Neural progenitor cell (in vitro differentiated cells): ENCODE measurements at regions not wholly inside any gene's neighbourhood (a gene's known extent, or its start where the extent isn't known, plus 50 kb on each side); places are given as distances from the start of the nearest gene placed in this dataset.

Source experiments
- DNase-seq: peaks from one replicate; pipeline ENCODE4 v3.0.0-alpha.2; 2016; ENCODE audit warnings: low spot score
- H2AFZ ChIP-seq: fragments of 200-600 bp; sonication (generic); replicated peaks from 2 replicates; pipeline ENCODE4 v1.6.1; 2016; ENCODE audit warnings: antibody characterized with exemption
- H3F3A ChIP-seq: fragments of 200-600 bp; sonication (generic); 2 replicates; pipeline ENCODE4 v1.6.1; 2016; ENCODE audit warnings: antibody characterized with exemption, low read depth
- H3K27ac ChIP-seq: fragments of 200-600 bp; sonication (generic); 2 replicates; pipeline ENCODE4 v1.5.1; 2016; ENCODE audit warnings: mild to moderate bottlenecking
- H3K27me3 ChIP-seq: fragments of 200-600 bp; sonication (generic); 2 replicates; pipeline ENCODE4 v1.6.1; 2016; ENCODE audit warnings: mild to moderate bottlenecking, moderate library complexity
- H3K36me3 ChIP-seq: fragments of 200-600 bp; sonication (generic); 2 replicates; pipeline ENCODE4 v1.5.1; 2016
- H3K4me1 ChIP-seq: fragments of 200-600 bp; sonication (generic); 2 replicates; pipeline ENCODE4 v1.6.1; 2016; ENCODE audit warnings: mixed run types
- H3K4me2 ChIP-seq: fragments of 200-600 bp; sonication (generic); 2 replicates; pipeline ENCODE4 v1.6.1; 2016
- H3K4me3 ChIP-seq: fragments of 200-600 bp; sonication (generic); 2 replicates; pipeline ENCODE4 v1.5.1; 2016
- H3K79me2 ChIP-seq: fragments of 200-600 bp; sonication (generic); 2 replicates; pipeline ENCODE4 v1.6.1; 2016; ENCODE audit warnings: low read depth
- H3K9ac ChIP-seq: fragments of 200-600 bp; sonication (generic); 2 replicates; pipeline ENCODE4 v1.6.1; 2016
- H3K9me3 ChIP-seq: fragments of 200-600 bp; sonication (generic); 2 replicates; pipeline ENCODE4 v1.5.1; 2016; ENCODE audit warnings: low read depth
- H4K20me1 ChIP-seq: fragments of 200-600 bp; sonication (generic); 2 replicates; pipeline ENCODE4 v1.6.1; 2016; ENCODE audit warnings: low read depth
- H3K27ac Mint-ChIP-seq: 3 replicates; pipeline ENCODE4 v1.8.0; 2021; ENCODE audit warnings: mixed read lengths
- H3K27me3 Mint-ChIP-seq: 2 replicates; pipeline ENCODE4 v1.8.0; 2022; ENCODE audit warnings: low read depth, mild to moderate bottlenecking, inconsistent platforms, moderate library complexity, mixed read lengths; ENCODE audit not compliant: insufficient read depth
- H3K36me3 Mint-ChIP-seq: 3 replicates; pipeline ENCODE4 v1.8.0; 2021; ENCODE audit warnings: mixed read lengths
- H3K4me1 Mint-ChIP-seq: 3 replicates; pipeline ENCODE4 v1.8.0; 2021; ENCODE audit warnings: mixed read lengths
- H3K4me3 Mint-ChIP-seq: 3 replicates; pipeline ENCODE4 v1.8.0; 2021; ENCODE audit warnings: mild to moderate bottlenecking, moderate library complexity, mixed read lengths
- H3K9me3 Mint-ChIP-seq: 3 replicates; pipeline ENCODE4 v1.8.0; 2020; ENCODE audit warnings: mixed read lengths
- CTCF ChIP-seq: fragments of 200-600 bp; sonication (generic); IDR thresholded peaks from 2 replicates; pipeline ENCODE4 v1.5.1; 2017; ENCODE audit warnings: antibody characterized with exemption, mild to moderate bottlenecking
- EZH2 ChIP-seq: fragments of 200-600 bp; sonication (generic); IDR thresholded peaks from 2 replicates; pipeline ENCODE4 v1.6.1; 2017; ENCODE audit warnings: antibody characterized with exemption, mild to moderate bottlenecking, moderate library complexity
- EZH2phosphoT487 ChIP-seq: fragments of 200-600 bp; sonication (generic); IDR thresholded peaks from 2 replicates; pipeline ENCODE4 v1.6.1; 2017; ENCODE audit warnings: antibody characterized with exemption

GRCh38 chr18:65056575-65056974 is 694.2 kb upstream of the CDH7 start:
- no peaks in the 10 kb centered on the region for H3K27me3 ChIP-seq
- H3K27ac Mint-ChIP-seq: no peak overlapping the region
- H3K27ac ChIP-seq: no peak overlapping the region
- no peaks in the 10 kb centered on the region for H3K79me2 ChIP-seq
- H3K36me3 ChIP-seq: no peaks in the 10 kb centered on the region
- H3K4me3 ChIP-seq: no peak overlapping the region
- H3K9ac ChIP-seq: no peak overlapping the region
- H3K4me1 Mint-ChIP-seq: no peaks in the 10 kb centered on the region
- H3K27me3 Mint-ChIP-seq: no peaks in the 10 kb centered on the region
- TF ChIP-seq EZH2 (no peak), CTCF (no peak), EZH2phosphoT487 (no peak)
- H3K4me2 ChIP-seq: no peak overlapping the region
- no peak for DNase-seq
- H3K4me3 Mint-ChIP-seq: no peak overlapping the region
- H3K36me3 Mint-ChIP-seq: no peaks in the 10 kb centered on the region
- H3K9me3 Mint-ChIP-seq: no peaks in the 10 kb centered on the region
- H2AFZ ChIP-seq: no peak overlapping the region
- no peaks in the 10 kb centered on the region for H4K20me1 ChIP-seq
- H3K9me3 ChIP-seq: no peaks in the 10 kb centered on the region
- no peaks in the 10 kb centered on the region for H3F3A ChIP-seq
- H3K4me1 ChIP-seq: no peaks in the 10 kb centered on the region

DNA sequence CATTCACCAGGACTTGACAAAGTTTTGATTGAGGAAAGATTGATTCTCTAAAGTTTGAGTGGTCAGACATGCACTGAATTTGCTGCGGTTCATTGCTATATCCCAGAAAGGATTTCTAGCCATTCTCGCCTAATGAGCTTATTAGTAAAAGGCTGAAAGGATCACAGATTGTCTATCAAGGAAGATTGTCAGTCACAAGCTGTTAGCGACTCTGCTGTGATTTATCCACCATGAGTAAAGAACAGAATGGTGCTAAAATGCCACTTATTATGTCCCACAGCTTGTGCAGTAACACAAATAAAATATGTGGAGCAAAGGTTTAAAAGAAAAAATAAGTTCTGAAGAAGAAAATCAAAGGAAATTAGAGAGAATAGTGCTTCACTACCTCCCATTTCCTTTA is 701.2 kb upstream of the CDH7 start:
- Histone ChIP-seq H2AFZ (no peak overlapping the region), H3K27ac (no peak overlapping the region), H3K9ac (no peak overlapping the region), H3F3A (no peaks in the 10 kb centered on the region), H3K27me3 (no peaks in the 10 kb centered on the region), H3K9me3 (no peaks in the 10 kb centered on the region), H3K79me2 (no peaks in the 10 kb centered on the region), H3K4me1 (no peaks in the 10 kb centered on the region), H3K4me2 (no peak overlapping the region), H3K36me3 (no peaks in the 10 kb centered on the region), H4K20me1 (no peaks in the 10 kb centered on the region), H3K4me3 (no peak overlapping the region)
- H3K27me3 Mint-ChIP-seq: no peaks in the 10 kb centered on the region
- peaks cover 5% of the 10 kb centered on the region for H3K4me1 Mint-ChIP-seq
- H3K9me3 Mint-ChIP-seq: no peaks in the 10 kb centered on the region
- peak; percentile 12 for DNase-seq
- TF ChIP-seq CTCF (no peak), EZH2 (no peak), EZH2phosphoT487 (no peak)
- H3K4me3 Mint-ChIP-seq: no peak overlapping the region
- H3K36me3 Mint-ChIP-seq: no peaks in the 10 kb centered on the region
- no peak overlapping the region for H3K27ac Mint-ChIP-seq

DNA sequence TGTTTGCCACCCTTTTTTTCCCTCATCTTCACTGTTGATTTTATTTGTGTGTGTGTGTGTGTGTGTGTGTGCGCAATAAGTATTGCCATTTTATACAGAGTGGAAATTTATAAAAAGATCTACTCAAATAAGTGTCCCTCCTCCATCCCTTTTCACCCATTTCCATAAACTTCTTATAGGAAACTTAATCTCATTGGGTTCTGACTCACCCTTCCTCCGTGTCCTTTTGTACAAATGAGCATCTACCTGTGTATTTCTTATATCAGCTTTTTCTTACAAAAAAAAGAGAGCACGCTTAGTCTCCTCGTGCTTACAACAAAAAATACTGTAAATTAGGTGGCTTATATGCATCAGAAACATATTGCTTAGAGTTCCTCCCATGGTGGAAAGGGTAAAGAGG is 711.2 kb upstream of the CDH7 start:
- Mint-ChIP-seq H3K27ac (no peak overlapping the region), H3K4me1 (no peaks in the 10 kb centered on the region), H3K36me3 (no peaks in the 10 kb centered on the region), H3K9me3 (no peaks in the 10 kb centered on the region), H3K4me3 (no peak overlapping the region), H3K27me3 (no peaks in the 10 kb centered on the region)
- no peaks in the 10 kb centered on the region for H3K79me2 ChIP-seq
- H3K9me3 ChIP-seq: no peaks in the 10 kb centered on the region
- H3K4me1 ChIP-seq: no peaks in the 10 kb centered on the region
- H3K27ac ChIP-seq: no peak overlapping the region
- no peaks in the 10 kb centered on the region for H4K20me1 ChIP-seq
- TF ChIP-seq EZH2: no peak
- no peak for TF ChIP-seq EZH2phosphoT487
- TF ChIP-seq CTCF: no peak
- no peaks in the 10 kb centered on the region for H3K36me3 ChIP-seq
- no peak for DNase-seq
- H3K4me2 ChIP-seq: no peak overlapping the region
- H3F3A ChIP-seq: no peaks in the 10 kb centered on the region
- no peaks in the 10 kb centered on the region for H3K27me3 ChIP-seq
- H3K9ac ChIP-seq: no peak overlapping the region
- no peak overlapping the region for H3K4me3 ChIP-seq
- no peak overlapping the region for H2AFZ ChIP-seq

GRCh38 chr18:65035701-65036100 is 715.1 kb upstream of the CDH7 start:
- Histone ChIP-seq H3K9me3 (no peaks in the 10 kb centered on the region), H3K27me3 (no peaks in the 10 kb centered on the region), H3K4me1 (no peaks in the 10 kb centered on the region), H3F3A (no peaks in the 10 kb centered on the region), H3K4me3 (no peak overlapping the region), H3K9ac (no peak overlapping the region), H3K79me2 (no peaks in the 10 kb centered on the region), H4K20me1 (no peaks in the 10 kb centered on the region), H3K36me3 (no peaks in the 10 kb centered on the region), H3K27ac (no peak overlapping the region), H3K4me2 (no peak overlapping the region), H2AFZ (no peak overlapping the region)
- DNase-seq: no peak
- no peaks in the 10 kb centered on the region for H3K36me3 Mint-ChIP-seq
- no peak overlapping the region for H3K4me3 Mint-ChIP-seq
- H3K27ac Mint-ChIP-seq: no peak overlapping the region
- H3K4me1 Mint-ChIP-seq: no peaks in the 10 kb centered on the region
- no peaks in the 10 kb centered on the region for H3K27me3 Mint-ChIP-seq
- TF ChIP-seq EZH2: no peak
- no peak for TF ChIP-seq CTCF
- TF ChIP-seq EZH2phosphoT487: no peak
- no peaks in the 10 kb centered on the region for H3K9me3 Mint-ChIP-seq
